ENCODE measurements at regions not wholly inside any gene's neighbourhood (a gene's known extent, or its start where the extent isn't known, plus 50 kb on each side); places are given as distances from the start of the nearest gene placed in this dataset.

- no peak for TF ChIP-seq GATA2 (IDR thresholded peaks at IDR 0.05; ENCODE audit: low read depth, low read length)
- TF ChIP-seq GATA3 (IDR thresholded peaks at IDR 0.05; ENCODE audit: low read depth, low read length): no peak
Observed at GRCh38 chr4:188466001-188466400, 326.8 kb downstream of the TRIML1 start.

DNA sequence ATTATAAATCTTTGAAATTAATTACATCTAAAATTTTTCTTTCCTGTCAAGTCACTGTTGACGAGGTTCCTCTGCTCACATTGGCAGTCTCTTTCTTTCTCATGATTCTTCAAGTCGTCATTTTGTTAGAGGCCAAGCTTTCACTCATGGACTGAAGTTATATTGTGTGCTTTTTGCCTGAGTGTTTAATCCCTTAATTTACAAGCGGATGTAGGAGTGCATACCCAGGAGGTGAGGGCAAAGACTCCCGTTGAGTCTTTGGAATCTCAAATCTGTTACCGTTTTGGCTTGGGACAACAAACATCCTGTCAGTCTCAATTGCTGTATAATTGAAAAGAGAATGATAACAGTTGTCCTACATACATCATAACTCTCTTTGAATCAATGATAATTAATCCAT lies 345.0 kb downstream of the TRIML1 start:
- TF ChIP-seq GATA2 (IDR thresholded peaks at IDR 0.05; ENCODE audit: low read depth, low read length) (no peak), GATA3 (IDR thresholded peaks at IDR 0.05; ENCODE audit: low read depth, low read length) (no peak)

DNA sequence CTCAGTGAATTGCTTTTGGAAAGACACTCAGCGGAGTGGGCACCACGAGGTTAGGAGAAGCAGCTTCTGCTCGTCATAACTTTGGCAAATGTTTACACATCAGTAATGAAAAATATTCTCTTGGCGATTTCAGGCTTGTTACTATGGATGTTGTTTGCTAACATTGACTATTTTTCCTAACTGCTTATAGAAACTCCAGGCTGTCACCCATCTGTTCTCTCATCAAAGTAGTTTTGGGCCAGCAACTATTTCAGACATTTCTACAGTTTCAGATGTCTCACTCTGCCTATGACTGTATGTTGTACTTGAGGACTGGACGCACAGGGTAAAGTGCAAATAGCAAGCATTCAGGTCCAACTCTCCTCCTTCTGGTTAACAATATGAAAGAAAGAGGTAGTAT lies 346.7 kb downstream of the TRIML1 start:
- TF ChIP-seq GATA3 (IDR thresholded peaks at IDR 0.05; ENCODE audit: low read depth, low read length): no peak
- TF ChIP-seq GATA2 (IDR thresholded peaks at IDR 0.05; ENCODE audit: low read depth, low read length): no peak

- TF ChIP-seq GATA2 (IDR thresholded peaks at IDR 0.05; ENCODE audit: low read depth, low read length) (no peak), GATA3 (IDR thresholded peaks at IDR 0.05; ENCODE audit: low read depth, low read length) (no peak)
Observed at GRCh38 chr4:188492886-188493285, 353.6 kb downstream of the TRIML1 start.

DNA sequence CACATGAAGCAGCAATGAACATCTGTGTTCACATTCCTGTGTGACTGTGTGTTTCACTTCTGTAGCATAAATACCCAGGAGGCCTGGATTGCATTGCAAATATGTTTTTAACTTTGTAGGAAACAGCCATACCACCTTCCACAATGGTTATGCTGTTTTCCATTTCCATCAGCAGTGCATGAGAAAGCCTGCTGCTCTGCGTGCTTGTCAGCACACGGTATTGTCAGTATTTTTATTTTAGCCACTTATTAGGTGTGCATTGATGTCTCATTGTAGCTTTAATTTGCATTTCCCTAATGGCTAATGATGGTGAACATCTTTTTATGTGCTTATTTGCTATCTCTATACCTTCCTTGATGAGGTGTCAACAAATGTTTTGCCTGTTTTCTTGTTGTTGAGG lies 355.9 kb downstream of the TRIML1 start:
- TF ChIP-seq GATA3 (IDR thresholded peaks at IDR 0.05; ENCODE audit: low read depth, low read length) (no peak), GATA2 (IDR thresholded peaks at IDR 0.05; ENCODE audit: low read depth, low read length) (no peak)

- TF ChIP-seq GATA2 (IDR thresholded peaks at IDR 0.05; ENCODE audit: low read depth, low read length) (no peak), GATA3 (IDR thresholded peaks at IDR 0.05; ENCODE audit: low read depth, low read length) (no peak)
Observed at GRCh38 chr4:188511431-188511830, 372.2 kb downstream of the TRIML1 start.

GRCh38 chr4:188532751-188533150 lies 393.5 kb downstream of the TRIML1 start:
- TF ChIP-seq GATA2 (IDR thresholded peaks at IDR 0.05; ENCODE audit: low read depth, low read length) (no peak), GATA3 (IDR thresholded peaks at IDR 0.05; ENCODE audit: low read depth, low read length) (no peak)

DNA sequence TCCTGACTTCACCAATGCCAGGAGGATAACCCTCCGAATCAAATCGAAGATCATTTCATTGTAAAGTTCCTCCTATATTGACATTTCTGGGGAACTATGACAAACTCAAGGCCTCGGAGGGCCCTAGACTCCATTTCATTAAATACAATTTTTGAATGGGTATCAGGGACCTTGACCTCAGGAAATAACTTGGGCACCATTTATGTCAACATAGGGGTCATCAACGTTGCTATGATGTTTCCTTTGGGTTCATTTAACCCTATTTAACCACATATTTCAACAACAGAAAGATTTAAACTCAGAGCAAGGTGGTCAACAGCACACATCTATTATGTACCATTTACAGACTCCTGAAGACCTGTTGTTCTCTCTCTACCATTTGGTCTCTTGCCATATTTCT lies 395.1 kb downstream of the TRIML1 start:
- TF ChIP-seq GATA2 (IDR thresholded peaks at IDR 0.05; ENCODE audit: low read depth, low read length) (no peak), GATA3 (IDR thresholded peaks at IDR 0.05; ENCODE audit: low read depth, low read length) (no peak)

DNA sequence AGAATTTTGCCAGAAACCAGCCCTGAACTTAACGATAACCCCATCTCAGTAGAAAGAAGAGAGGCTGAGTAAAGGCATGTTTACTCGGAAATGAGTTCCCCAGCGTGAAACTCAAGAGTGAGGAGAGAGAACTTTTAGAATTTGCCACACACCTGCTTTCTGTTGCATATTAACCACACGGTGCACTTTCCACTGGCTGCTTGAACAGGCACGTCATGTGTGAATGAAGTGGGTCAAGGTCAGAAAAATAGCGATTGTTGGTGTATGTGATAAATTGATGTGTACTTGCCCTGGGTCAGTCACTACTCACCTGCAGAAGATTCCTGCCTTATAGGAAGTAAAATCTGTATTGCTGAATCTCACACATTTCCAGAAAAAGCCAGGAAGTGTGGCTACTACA lies 395.7 kb downstream of the TRIML1 start:
- TF ChIP-seq GATA3 (IDR thresholded peaks at IDR 0.05; ENCODE audit: low read depth, low read length) (no peak), GATA2 (IDR thresholded peaks at IDR 0.05; ENCODE audit: low read depth, low read length) (no peak)

GRCh38 chr4:188536826-188537225 lies 397.6 kb downstream of the TRIML1 start:
- TF ChIP-seq GATA3 (IDR thresholded peaks at IDR 0.05; ENCODE audit: low read depth, low read length) (no peak), GATA2 (IDR thresholded peaks at IDR 0.05; ENCODE audit: low read depth, low read length) (no peak)

DNA sequence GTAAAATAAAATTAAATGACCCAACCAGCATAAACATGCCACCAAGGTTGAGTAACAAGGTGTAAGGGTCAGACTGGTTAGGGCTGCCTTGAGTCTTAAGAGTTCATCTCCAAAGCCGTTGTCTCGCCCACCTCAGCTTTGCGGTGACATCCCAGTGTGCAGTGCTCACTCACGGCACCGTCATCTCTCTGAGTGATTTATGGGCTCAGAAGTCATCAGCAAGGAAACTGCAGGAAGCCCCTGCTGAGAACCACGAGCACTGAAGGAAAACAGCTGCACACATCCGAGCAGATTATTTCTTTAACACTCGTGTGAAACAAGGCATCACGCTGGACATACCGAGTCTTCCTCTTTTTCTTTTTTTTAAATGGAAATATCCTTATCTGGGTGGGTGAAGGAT lies 411.1 kb downstream of the TRIML1 start:
- no peak for TF ChIP-seq GATA3 (IDR thresholded peaks at IDR 0.05; ENCODE audit: low read depth, low read length)
- no peak for TF ChIP-seq GATA2 (IDR thresholded peaks at IDR 0.05; ENCODE audit: low read depth, low read length)

DNA sequence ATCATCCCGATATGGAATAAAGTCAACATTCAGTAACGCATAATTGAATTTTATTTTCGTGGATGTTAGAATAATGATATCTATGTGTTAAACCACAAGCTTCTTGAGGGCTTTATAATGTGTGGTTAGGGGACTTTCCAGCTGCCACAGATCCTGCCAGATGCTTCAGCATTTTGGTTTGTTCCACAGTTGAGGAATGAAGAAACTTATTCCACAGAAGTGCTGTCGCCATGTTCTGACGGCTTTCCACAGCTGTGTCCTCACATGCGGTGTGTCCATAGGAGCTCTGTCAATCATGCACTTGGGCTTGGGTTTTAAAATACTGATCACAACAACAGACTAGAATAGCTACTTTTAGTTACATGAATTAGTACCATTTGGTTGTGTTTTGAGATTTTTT lies 411.9 kb downstream of the TRIML1 start:
- TF ChIP-seq GATA3 (IDR thresholded peaks at IDR 0.05; ENCODE audit: low read depth, low read length) (no peak), GATA2 (IDR thresholded peaks at IDR 0.05; ENCODE audit: low read depth, low read length) (no peak)

DNA sequence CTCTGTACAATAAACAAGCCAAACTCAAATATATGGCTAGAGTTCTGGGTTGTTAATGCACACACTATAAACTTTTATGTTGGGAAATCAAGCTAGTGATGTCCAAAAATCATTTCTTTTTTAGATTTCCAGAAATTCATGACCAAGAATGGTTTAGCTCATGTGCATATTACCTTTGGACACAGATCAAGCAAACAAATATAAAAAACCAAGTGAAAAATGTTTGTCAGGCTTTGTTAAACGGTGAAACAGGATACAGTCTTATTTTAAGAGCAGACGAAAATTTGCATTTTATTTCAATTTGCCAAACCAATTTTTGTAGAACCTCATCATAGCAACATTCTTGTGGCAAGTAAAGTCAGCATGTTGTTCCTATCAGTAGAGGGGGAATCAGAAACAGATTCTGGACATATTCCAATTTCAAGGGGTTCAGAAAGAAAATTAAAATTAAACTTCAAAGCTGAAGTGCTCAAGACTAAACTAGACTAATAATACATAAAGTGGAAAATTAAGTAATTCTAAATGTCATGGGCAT lies 413.6 kb downstream of the TRIML1 start:
- TF ChIP-seq GATA2 (IDR thresholded peaks at IDR 0.05; ENCODE audit: low read depth, low read length) (no peak), GATA3 (IDR thresholded peaks at IDR 0.05; ENCODE audit: low read depth, low read length) (no peak)

DNA sequence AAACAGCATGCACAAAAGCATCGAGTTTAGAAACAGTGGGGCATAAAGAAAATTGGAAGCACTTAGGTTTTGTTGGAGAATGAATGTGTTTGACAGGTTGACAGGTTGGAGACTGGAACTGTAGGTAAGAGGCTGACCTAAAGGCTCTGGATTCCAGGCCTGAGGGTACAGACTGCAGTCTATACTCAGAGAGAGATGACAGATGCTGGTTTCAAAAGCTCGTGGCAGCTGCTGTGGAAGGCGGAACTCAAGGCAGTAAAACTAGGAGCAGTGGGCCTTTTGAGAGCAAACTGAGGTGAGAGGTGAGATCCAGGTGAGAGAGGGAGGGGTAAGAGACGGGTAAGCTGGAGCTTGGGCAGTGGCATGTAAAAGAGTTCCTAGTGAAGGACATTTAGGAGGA lies 415.2 kb downstream of the TRIML1 start:
- TF ChIP-seq GATA3 (IDR thresholded peaks at IDR 0.05; ENCODE audit: low read depth, low read length) (no peak), GATA2 (IDR thresholded peaks at IDR 0.05; ENCODE audit: low read depth, low read length) (no peak)

DNA sequence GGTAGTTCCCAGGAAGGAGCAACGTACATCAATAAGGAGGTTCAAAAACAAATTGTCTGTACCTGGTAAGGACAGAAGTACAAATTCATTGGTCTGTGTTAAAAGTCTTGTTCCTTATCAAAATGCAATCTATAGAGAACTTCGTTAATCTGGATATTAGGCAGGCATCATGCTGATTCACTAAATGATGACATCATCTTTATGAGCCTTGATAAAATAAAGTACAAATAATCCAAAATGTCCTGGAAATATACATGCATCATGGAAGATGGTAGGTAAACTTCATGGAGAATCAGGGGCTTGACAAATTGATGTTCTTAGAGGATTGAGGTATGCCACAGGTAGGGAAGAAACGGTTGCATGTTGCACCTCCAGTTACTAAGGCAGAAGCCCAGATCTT lies 433.9 kb downstream of the TRIML1 start:
- TF ChIP-seq GATA2 (IDR thresholded peaks at IDR 0.05; ENCODE audit: low read depth, low read length) (no peak), GATA3 (IDR thresholded peaks at IDR 0.05; ENCODE audit: low read depth, low read length) (no peak)

DNA sequence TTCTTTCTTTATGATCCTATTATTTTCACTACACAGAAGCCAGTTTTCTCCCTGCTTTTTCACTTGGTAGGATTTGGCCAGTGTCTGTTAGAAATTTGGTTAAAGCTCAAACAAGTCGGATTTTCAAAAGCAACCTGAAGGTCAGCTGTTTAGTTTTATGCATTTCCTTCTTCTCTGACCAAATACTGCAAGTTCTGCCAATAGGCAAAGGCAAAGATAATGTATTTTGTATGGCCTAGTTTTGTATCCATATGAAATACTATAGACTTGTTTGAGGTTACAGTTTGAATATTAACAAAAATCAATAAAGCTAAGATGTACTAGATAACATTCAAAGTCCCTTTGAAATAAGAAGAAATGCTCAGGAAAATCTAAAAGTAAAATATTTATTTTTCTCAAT lies 439.4 kb downstream of the TRIML1 start:
- no peak for TF ChIP-seq GATA3 (IDR thresholded peaks at IDR 0.05; ENCODE audit: low read depth, low read length)
- TF ChIP-seq GATA2 (IDR thresholded peaks at IDR 0.05; ENCODE audit: low read depth, low read length): no peak

All from SH-SY5Y (cell line).